NCI-H2081 (cell line): ENCODE measurements at regions not wholly inside any gene's neighbourhood (a gene's known extent, or its start where the extent isn't known, plus 50 kb on each side); places are given as distances from the start of the nearest gene placed in this dataset.

Experiments used
- DNase-seq, 2 experiments: peaks; one replicate each; lab custom pipeline; 2025; lab: John Stamatoyannopoulos, UW

DNA sequence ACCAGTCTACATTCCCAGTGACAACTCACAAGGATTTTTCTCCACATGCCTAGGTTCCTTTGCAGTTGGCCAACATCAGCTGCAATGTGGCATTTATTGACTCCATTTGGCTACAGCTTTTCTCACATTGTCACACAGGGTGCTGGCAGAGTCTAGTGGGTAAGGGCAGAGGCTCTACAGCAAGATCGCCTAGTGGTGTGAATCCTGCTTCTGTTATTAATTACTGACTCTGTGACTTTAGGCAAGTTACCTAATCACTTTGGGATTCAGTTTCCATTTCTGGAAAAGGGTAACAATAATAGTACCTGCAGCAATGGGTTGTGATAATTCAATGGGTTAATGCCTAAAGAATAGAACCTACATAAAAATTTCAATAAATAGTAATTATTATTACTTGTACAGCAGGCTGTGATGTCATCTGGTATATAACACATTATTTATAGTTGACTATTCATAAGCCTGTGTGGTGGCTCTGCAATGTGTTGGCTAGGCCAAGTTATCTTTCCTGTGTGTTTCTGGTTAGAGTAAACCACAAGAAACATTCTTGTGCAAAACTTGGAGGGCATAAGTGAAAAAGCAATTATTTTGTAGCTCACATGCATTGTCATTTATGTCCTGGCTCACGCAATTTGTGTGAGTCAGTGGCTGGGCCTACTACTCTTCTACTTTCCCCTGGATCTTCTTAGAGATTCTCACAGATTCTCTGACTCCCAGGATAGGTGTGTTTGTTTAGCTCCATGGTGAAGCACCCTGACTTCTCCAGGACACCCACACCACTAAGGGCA lies 59.5 kb downstream of the PTGS2 start:
- DNase-seq, result no peak

GRCh38 chr1:186618401-186619170 lies 61.6 kb downstream of the PTGS2 start:
- DNase-seq, result peak; percentile 16 to 62

- DNase-seq, result no peak
Measured at GRCh38 chr1:186617926-186618325, 62.3 kb downstream of the PTGS2 start.

DNA sequence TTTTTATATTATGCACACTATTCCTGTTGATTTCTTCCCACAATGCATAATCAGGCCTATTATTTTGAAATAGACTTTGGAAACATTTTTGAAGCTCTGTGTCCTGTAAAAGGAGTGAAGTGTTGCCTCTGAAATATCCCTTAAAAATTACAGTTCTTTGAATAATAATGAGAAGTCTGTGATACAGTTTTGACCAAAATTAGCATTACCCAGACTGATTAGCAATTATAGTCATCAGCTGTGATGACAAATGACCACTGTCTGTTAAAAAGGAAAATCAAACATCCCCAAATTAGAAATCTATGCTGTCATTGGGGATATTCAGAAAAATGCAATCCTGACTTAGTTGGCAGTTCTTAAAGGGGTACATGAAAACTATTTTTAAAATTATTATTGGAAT lies 63.7 kb downstream of the PTGS2 start:
- no peak for DNase-seq

- no peak for DNase-seq
Measured at GRCh38 chr1:186615332-186615731, 64.9 kb downstream of the PTGS2 start.

DNA sequence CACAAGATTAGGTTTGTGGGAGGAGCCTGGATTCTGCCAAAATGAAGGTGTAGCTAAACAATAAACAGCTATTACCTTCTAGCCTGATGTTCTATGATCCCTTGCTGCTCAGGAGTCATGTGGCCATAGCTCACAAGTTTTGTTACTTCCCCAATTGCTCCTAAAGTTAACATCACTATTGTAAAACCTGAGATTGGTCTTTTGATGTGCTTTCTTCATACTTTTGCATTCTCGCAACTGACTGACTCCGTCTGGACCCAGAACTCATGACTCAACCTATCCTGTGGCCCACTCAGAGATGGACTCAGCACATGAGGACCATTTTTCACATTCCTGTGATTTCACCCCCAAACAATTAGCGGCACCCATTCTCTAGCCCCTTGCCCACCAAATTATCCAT lies 69.1 kb downstream of the PTGS2 start:
- DNase-seq, result no peak

DNA sequence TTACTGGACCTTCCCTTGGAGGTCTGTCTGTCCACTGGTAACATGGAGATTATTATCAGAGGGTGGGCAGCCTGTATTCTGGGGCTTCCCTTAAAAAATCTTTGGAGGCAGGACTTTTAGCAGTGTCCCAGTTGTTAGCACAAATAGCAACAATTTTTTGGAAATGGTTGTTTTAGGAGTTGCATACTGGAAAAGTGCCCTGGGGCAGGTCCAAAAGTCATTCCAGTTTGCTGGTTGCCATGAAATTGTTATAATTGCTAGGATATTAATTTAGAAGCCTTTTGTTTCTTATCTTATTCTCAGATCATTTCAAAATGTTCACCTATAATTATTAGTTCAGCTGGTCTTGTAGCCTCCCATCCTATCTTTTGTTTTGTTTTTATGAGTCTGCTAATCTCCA lies 71.0 kb downstream of the PTGS2 start:
- no peak for DNase-seq

GRCh38 chr1:186605762-186606350 lies 74.4 kb downstream of the PTGS2 start:
- peak; percentile 12 to 56 for DNase-seq

DNA sequence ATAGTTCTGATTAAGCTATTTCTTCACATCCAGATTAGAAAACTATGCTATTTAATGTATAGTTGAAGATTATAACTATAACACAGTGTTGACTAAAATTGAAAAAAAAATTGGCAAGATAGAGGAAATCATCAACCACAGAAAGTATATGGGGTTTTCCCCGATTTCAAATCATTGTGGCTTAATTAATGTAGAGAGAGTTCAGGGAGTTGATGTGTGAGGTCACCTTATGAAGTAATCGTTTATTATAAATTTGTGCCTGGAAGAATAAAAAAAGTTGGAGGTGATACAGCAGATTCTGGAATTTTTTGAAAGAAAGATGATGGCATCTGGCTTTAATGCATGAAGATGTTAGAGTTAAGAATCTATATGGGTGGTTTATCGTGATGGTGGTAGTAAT lies 84.3 kb downstream of the PTGS2 start:
- no peak for DNase-seq

DNA sequence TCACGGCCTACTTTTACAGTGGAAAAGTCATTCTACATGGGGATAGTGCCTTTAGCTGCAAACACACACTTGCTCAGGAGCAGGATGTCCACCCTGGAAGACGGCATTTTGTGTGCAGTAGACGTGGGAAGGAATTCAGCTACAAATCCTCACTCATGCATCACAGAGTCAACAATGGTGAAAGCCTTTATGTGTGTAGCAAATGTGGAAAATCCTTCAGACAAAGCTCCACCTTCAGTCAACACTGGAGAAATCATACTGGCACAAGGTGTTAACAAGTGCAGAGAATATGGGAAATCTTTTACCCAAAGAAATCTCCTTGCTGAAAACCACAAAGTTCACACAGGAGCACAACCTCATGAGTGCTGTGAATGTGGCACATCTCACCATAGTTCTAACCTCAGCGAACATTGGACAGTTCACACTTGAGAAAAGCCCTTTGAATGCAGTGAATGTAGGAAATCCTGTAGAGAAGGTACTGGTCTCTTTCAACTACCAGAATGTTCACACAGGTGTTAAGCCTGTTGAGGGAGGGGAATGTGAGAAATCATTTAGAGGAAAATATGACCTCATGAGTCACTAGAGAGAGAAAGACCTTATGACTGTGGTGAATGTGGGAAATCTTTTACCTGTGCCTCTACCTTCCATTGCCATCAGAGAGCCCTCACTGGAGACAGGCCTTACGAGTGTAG lies 101.8 kb downstream of the PTGS2 start:
- no peak for DNase-seq

DNA sequence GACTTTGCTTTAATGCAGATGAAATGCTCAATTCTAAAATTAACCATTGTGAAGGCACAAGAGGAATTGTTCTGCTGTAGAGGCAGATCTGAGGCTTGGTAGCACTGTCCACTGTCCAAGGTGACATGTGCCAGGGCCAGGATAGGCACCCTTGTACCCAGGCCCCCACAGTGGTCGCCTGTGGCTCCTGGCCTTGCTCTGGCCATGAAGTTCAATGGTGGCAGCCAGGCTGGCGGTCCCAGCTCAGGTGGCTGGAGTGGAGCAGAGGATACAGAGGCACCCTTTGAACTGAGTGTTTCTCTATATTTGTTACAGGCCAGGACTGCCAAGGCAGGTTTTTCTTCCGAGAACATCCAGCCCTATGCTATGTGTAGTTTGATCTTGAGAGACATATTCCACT lies 102.6 kb downstream of the PTGS2 start:
- DNase-seq, result no peak

GRCh38 chr1:186577216-186577615 lies 103.0 kb downstream of the PTGS2 start:
- no peak for DNase-seq

GRCh38 chr1:186575348-186575747 lies 104.9 kb downstream of the PTGS2 start:
- DNase-seq, result no peak

DNA sequence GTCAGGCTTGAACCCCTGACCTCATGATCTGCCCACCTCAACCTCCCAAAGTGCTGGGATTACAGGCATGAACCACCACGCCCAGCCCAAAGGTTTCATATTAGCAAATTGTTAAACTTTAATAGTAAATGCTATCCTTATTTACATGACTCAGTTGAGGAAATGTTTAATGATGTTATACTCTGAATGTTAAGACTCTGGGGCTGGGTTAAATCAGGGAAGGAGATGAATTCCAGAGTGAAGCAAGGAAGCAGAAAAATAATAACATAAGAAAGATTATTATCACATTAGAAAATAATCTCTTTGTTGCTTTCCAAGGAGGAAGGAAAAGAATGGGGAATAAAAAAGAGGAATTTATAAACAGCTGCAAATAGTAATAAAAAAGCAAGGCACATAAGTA lies 105.3 kb downstream of the PTGS2 start:
- no peak for DNase-seq

DNA sequence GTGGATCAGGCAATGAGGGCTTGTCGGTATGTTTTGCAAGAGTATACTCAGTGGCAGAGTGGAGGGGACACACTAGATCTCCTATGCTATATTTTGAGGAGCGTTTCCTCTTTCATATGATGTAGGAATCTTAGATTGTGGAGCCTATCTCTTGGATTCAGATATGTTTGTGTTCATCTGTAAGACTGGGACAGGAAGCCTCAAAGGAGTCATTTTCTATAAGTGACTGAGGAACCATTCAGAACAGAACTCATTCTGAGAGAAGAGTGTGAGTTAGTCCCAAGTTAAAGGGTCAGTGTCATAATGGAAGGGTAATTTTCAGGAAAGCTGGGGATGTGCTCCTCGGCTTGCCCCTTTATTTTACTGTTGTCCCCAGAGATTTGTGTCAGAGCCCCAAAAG lies 107.7 kb downstream of the PTGS2 start:
- DNase-seq, result no peak

DNA sequence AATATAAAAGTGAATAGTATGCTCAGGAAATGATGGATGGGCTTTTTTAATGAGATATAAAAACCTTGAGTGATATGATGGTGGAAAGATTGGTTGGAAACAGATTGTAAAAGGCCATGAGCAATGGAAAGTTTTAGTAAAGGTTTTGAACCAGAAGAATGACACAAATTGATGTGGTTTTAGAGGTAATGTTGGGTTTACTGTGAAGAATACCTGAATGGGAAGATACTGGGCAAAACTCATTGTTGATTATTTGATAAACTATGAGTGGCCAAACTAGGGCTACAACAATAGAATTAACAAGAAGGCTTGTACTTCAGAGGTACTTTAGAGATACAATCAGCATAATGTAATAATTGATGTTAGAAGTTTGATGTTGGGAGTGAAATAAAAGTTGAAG lies 108.5 kb downstream of the PTGS2 start:
- no peak for DNase-seq

- no peak for DNase-seq
Measured at GRCh38 chr1:186569856-186570255, 108.9 kb upstream of the PDC start.

DNA sequence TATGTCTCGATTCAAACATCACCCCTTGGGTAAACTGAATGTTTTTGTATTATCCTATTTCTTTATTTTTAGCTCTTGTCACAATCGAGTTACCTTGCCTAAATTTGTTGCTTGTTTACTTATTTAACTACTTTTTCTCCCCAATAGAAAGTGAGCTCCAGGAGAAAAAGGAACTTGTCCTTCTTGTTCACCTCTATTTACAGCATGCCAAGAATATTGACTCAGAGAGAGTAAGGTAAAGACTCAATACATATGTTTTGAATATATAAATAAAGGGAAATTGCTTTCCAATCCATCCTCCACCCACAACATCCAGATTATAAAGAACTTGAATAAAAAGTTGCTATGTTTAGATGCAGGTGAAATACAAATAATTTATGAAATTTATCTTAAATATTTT lies 107.3 kb upstream of the PDC start:
- DNase-seq, result no peak

- DNase-seq, result no peak
Measured at GRCh38 chr1:186566140-186566855, 105.4 kb upstream of the PDC start.

GRCh38 chr1:186564582-186564981 lies 103.7 kb upstream of the PDC start:
- no peak for DNase-seq

DNA sequence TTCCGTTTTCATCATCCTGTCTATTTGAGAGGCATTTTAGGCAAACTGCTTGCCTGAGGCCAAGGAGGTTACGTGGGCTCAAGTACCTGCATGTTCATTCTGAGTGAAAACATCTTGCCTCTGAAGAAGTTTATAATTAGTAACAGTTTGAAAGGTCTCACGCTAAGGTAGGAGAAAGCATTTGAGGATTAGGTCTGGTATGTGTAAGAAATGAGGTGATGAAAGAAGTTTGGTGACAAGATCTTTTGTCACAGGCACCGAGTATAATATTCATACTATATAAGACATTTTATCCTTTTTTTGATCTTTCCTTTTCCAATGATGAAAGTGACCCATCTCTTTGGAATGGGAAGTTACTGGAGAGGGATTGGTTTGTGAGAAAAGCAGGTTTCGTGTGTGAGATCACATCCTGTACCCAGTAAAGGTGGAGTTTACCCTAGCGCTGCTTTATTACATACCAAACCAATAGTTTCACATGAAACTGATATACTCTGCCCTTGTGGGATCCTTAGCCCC lies 98.7 kb upstream of the PDC start:
- no peak for DNase-seq
